Tibial artery (tissue), 4 donors: ENCODE measurements at regions not wholly inside any gene's neighbourhood (a gene's known extent, or its start where the extent isn't known, plus 50 kb on each side); places are given as distances from the start of the nearest gene placed in this dataset.

ENCODE experiments used
- DNase-seq, 2 donors: peaks; one replicate each; pipeline ENCODE4 v3.0.0-alpha.2; 2019
- H3K27ac ChIP-seq, 2 donors: fragments of 200-600 bp; sonication (generic) in 1 of 2; 1 replicate in 1 of 2; 2 replicates in 1 of 2; pipeline ENCODE4 v1.5.1; 2018 to 2019; ENCODE audit warnings: mild to moderate bottlenecking in 1 of 2
- H3K27me3 ChIP-seq, 2 donors: fragments of 200-600 bp; sonication (generic) in 1 of 2; one replicate each; pipeline versions ENCODE4 v1.5.1 to v1.6.0; 2016 to 2019
- H3K36me3 ChIP-seq, 3 donors: fragments of 200-600 bp; sonication (generic) in 2 of 3; one replicate each; pipeline ENCODE4 v1.5.1; 2016 to 2019; ENCODE audit warnings: mild to moderate bottlenecking in 2 of 3
- H3K4me1 ChIP-seq, 4 donors: fragments of 200-600 bp; sonication (generic) in 2 of 4; 1 replicate in 3 of 4; 2 replicates in 1 of 4; pipeline ENCODE4 v1.5.1; 2016 to 2019
- H3K4me3 ChIP-seq, 2 donors: fragments of 200-600 bp; sonication (generic) in 1 of 2; 1 replicate in 1 of 2; 2 replicates in 1 of 2; pipeline ENCODE4 v1.5.1; 2018 to 2019; ENCODE audit warnings: mild to moderate bottlenecking in 2 of 2
- H3K9me3 ChIP-seq, 3 donors: fragments of 200-600 bp; sonication (generic) in 1 of 3; one replicate each; pipeline ENCODE4 v1.5.1; 2016 to 2019
- CTCF ChIP-seq, 2 experiments: fragments of 200-600 bp in 1 of 2; fragments of 450-650 bp in 1 of 2; IDR thresholded peaks; one replicate each; pipeline ENCODE4 v1.5.1; 2017 to 2019; ENCODE audit warnings: antibody characterized with exemption in 2 of 2, mild to moderate bottlenecking in 1 of 2, moderate library complexity in 1 of 2
- intact Hi-C: fragments of 100-400 bp; cut with DNase I; formaldehyde crosslinking; loops from one replicate; pipeline ENCODE4 v1.15.0; 2023; ENCODE audit warnings: low total_unique reads

GRCh38 chr2:128405981-128406613, 87.4 kb upstream of the HS6ST1 start:
- peak in 1 of 2 donors; percentile 21 for DNase-seq

GRCh38 chr2:128406736-128407554, 88.3 kb upstream of the HS6ST1 start:
- H3K9me3 ChIP-seq = no peaks in the 10 kb centered on the region
- H3K27ac ChIP-seq = no peak overlapping the region
- H3K4me1 ChIP-seq = no peaks in the 10 kb centered on the region
- no peaks in the 10 kb centered on the region for H3K36me3 ChIP-seq
- H3K4me3 ChIP-seq = no peak overlapping the region
- DNase-seq = peak; percentile 14 to 57
- no peaks in the 10 kb centered on the region for H3K27me3 ChIP-seq
- no peak for TF ChIP-seq CTCF (IDR thresholded peaks at IDR 0.05)
- intact Hi-C loops = no loop called here

More at GRCh38 chr2:128405981-128406613, 87.4 kb upstream of the HS6ST1 start:
- Histone ChIP-seq H3K27ac (no peak overlapping the region), H3K4me3 (no peak overlapping the region), H3K9me3 (no peaks in the 10 kb centered on the region), H3K36me3 (no peaks in the 10 kb centered on the region), H3K27me3 (no peaks in the 10 kb centered on the region), H3K4me1 (no peaks in the 10 kb centered on the region)
- intact Hi-C loops = no loop called here
- no peak for TF ChIP-seq CTCF (IDR thresholded peaks at IDR 0.05)

GRCh38 chr2:128408349-128409305, 90.0 kb upstream of the HS6ST1 start:
- intact Hi-C loops = no loop called here
- TF ChIP-seq CTCF (IDR thresholded peaks at IDR 0.05) = no peak
- Histone ChIP-seq H3K4me1 (no peaks in the 10 kb centered on the region), H3K9me3 (no peaks in the 10 kb centered on the region), H3K36me3 (no peaks in the 10 kb centered on the region), H3K27ac (no peak overlapping the region), H3K4me3 (no peak overlapping the region), H3K27me3 (no peaks in the 10 kb centered on the region)
- peak in 1 of 2 donors; percentile 52 for DNase-seq

GRCh38 chr2:128409326-128410034, 90.8 kb upstream of the HS6ST1 start:
- intact Hi-C loops = no loop called here
- Histone ChIP-seq H3K9me3 (no peaks in the 10 kb centered on the region), H3K36me3 (no peaks in the 10 kb centered on the region), H3K4me1 (no peaks in the 10 kb centered on the region), H3K27ac (no peak overlapping the region), H3K27me3 (no peaks in the 10 kb centered on the region), H3K4me3 (no peak overlapping the region)
- DNase-seq = peak in 1 of 2 donors; percentile 33
- no peak for TF ChIP-seq CTCF (IDR thresholded peaks at IDR 0.05)
